ENCODE measurements at regions not wholly inside any gene's neighbourhood (a gene's known extent, or its start where the extent isn't known, plus 50 kb on each side); places are given as distances from the start of the nearest gene placed in this dataset.

DNA sequence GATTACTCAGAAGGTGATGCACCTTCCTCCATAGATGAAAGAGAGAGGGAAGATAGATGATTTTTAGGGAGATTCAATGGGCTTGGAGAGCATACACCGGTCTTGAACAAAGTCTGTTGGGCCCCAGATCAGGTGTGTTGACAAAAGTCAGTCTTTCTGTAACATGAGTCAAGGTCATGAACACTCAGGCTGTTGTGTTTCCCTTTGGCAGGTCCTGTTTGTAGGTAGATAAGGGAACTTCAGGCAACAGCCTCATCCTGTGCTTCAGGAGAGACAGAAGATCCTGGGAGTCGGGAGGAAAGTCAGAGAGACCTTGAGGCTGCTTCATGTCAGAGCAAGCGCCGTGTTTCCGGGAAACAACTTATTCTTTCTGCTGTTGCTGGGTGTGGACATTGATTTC, 703.1 kb downstream of the BRD1 start:
- ChIA-PET CTCF (no interaction called here), RAD21 (ENCODE audit: low non-redundant PET in 1 of 2, low total read pairs in 2 of 2, uncharacterized antibody in 2 of 2, unreplicated experiment in 2 of 2) (no interaction called here), POLR2A (no interaction called here)
- Histone ChIP-seq H3K9me3 (ENCODE audit: control insufficient read depth in 1 of 2, insufficient read depth in 1 of 2, low read depth in 1 of 2, low read length in 2 of 2) (no peaks in the 10 kb centered on the region), H3K79me2 (ENCODE audit: insufficient read depth, low read length) (no peaks in the 10 kb centered on the region), H3K9ac (ENCODE audit: low read length) (no peak overlapping the region), H3K27me3 (ENCODE audit: insufficient read depth, low read length) (peaks cover 14% of the 10 kb centered on the region), H3K9me2 (ENCODE audit: insufficient read depth) (no peaks in the 10 kb centered on the region), H3K27ac (ENCODE audit: low read depth, low read length) (no peak overlapping the region), H3K36me3 (ENCODE audit: control insufficient read depth in 1 of 2, insufficient read depth in 2 of 2, low read length in 2 of 2) (no peaks in the 10 kb centered on the region), H4K20me1 (ENCODE audit: insufficient read depth) (no peaks in the 10 kb centered on the region), H3K4me3 (replicated peaks in 1 of 2; ENCODE audit: low read depth in 1 of 2, low read length in 2 of 2) (no peak overlapping the region), H3K4me2 (ENCODE audit: low read length) (no peak overlapping the region), H3K4me1 (ENCODE audit: control insufficient read depth in 1 of 2, insufficient read depth in 2 of 2, low read length in 2 of 2) (no peaks in the 10 kb centered on the region), H2AFZ (ENCODE audit: low read depth, low read length, poor library complexity, severe bottlenecking) (no peak overlapping the region)
- no TSS peak for BruUV-seq (replicated peaks)
- ATAC-seq (no peak), DNase-seq (ENCODE audit: low read depth, low spot score) (no peak)
- TF ChIP-seq, protein P1, sequence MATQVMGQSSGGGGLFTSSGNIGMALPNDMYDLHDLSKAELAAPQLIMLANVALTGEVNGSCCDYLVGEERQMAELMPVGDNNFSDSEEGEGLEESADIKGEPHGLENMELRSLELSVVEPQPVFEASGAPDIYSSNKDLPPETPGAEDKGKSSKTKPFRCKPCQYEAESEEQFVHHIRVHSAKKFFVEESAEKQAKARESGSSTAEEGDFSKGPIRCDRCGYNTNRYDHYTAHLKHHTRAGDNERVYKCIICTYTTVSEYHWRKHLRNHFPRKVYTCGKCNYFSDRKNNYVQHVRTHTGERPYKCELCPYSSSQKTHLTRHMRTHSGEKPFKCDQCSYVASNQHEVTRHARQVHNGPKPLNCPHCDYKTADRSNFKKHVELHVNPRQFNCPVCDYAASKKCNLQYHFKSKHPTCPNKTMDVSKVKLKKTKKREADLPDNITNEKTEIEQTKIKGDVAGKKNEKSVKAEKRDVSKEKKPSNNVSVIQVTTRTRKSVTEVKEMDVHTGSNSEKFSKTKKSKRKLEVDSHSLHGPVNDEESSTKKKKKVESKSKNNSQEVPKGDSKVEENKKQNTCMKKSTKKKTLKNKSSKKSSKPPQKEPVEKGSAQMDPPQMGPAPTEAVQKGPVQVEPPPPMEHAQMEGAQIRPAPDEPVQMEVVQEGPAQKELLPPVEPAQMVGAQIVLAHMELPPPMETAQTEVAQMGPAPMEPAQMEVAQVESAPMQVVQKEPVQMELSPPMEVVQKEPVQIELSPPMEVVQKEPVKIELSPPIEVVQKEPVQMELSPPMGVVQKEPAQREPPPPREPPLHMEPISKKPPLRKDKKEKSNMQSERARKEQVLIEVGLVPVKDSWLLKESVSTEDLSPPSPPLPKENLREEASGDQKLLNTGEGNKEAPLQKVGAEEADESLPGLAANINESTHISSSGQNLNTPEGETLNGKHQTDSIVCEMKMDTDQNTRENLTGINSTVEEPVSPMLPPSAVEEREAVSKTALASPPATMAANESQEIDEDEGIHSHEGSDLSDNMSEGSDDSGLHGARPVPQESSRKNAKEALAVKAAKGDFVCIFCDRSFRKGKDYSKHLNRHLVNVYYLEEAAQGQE (IDR thresholded peaks at IDR 0.05; ENCODE audit: low read depth): no peak
- TF ChIP-seq, protein P2, sequence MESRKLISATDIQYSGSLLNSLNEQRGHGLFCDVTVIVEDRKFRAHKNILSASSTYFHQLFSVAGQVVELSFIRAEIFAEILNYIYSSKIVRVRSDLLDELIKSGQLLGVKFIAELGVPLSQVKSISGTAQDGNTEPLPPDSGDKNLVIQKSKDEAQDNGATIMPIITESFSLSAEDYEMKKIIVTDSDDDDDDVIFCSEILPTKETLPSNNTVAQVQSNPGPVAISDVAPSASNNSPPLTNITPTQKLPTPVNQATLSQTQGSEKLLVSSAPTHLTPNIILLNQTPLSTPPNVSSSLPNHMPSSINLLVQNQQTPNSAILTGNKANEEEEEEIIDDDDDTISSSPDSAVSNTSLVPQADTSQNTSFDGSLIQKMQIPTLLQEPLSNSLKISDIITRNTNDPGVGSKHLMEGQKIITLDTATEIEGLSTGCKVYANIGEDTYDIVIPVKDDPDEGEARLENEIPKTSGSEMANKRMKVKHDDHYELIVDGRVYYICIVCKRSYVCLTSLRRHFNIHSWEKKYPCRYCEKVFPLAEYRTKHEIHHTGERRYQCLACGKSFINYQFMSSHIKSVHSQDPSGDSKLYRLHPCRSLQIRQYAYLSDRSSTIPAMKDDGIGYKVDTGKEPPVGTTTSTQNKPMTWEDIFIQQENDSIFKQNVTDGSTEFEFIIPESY (IDR thresholded peaks at IDR 0.05; ENCODE audit: extremely low read depth, insufficient replicate concordance, low read length): no peak
- TF ChIP-seq, protein P3, sequence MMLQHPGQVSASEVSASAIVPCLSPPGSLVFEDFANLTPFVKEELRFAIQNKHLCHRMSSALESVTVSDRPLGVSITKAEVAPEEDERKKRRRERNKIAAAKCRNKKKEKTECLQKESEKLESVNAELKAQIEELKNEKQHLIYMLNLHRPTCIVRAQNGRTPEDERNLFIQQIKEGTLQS (IDR thresholded peaks at IDR 0.05): no peak
- TF ChIP-seq ZFX (IDR thresholded peaks at IDR 0.05) (no peak), EZH2phosphoT487 (IDR thresholded peaks at IDR 0.05; ENCODE audit: borderline replicate concordance) (no peak), ELF1 (IDR thresholded peaks at IDR 0.05; ENCODE audit: borderline replicate concordance, low read depth) (no peak)
- intact Hi-C loops (cut with micrococcal nuclease): no loop called here
